Lower leg skin (tissue), 3 donors: ENCODE measurements at regions not wholly inside any gene's neighbourhood (a gene's known extent, or its start where the extent isn't known, plus 50 kb on each side); places are given as distances from the start of the nearest gene placed in this dataset.

Experiments
- POLR2A ChIP-seq, 2 donors: fragments of 450-650 bp; IDR thresholded peaks; one replicate each; pipeline ENCODE4 v1.6.1; 2016 to 2017; ENCODE audit warnings: antibody characterized with exemption in 2 of 2, mild to moderate bottlenecking in 1 of 2, moderate library complexity in 1 of 2
- TF ChIP-seq, protein P1 (sequence below), 3 donors: fragments of 450-650 bp; IDR thresholded peaks; one replicate each; pipeline ENCODE4 v1.5.1; 2016; ENCODE audit warnings: antibody characterized with exemption in 3 of 3, mild to moderate bottlenecking in 3 of 3, moderate library complexity in 2 of 3

DNA sequence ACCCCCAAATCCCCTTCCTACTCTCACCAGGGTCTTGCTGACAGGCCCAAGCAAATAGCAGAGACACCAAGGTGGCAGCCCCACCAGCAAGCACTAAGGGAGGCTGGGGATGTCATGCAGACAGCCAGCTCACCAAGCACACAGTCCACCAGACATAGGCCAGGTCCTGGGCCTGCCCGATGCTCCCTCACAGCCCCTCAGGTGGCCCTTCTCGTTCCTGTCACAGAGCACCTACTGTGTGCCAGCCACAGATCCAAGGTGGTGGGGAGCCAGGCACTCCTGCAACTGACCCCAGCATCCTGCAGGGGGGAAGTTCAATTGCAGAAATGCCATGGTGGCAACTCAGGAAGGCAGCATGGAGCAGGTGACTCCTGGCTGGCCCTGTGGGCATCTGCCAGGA, 60.5 kb upstream of the PNMA1 start:
- TF ChIP-seq, protein P1, sequence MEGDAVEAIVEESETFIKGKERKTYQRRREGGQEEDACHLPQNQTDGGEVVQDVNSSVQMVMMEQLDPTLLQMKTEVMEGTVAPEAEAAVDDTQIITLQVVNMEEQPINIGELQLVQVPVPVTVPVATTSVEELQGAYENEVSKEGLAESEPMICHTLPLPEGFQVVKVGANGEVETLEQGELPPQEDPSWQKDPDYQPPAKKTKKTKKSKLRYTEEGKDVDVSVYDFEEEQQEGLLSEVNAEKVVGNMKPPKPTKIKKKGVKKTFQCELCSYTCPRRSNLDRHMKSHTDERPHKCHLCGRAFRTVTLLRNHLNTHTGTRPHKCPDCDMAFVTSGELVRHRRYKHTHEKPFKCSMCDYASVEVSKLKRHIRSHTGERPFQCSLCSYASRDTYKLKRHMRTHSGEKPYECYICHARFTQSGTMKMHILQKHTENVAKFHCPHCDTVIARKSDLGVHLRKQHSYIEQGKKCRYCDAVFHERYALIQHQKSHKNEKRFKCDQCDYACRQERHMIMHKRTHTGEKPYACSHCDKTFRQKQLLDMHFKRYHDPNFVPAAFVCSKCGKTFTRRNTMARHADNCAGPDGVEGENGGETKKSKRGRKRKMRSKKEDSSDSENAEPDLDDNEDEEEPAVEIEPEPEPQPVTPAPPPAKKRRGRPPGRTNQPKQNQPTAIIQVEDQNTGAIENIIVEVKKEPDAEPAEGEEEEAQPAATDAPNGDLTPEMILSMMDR (IDR thresholded peaks at IDR 0.05), result no peak
- TF ChIP-seq POLR2A (IDR thresholded peaks at IDR 0.05), result no peak
